Activated B cell treated with CpG ODN at 0.5 μM for 24 hours (primary cell): ENCODE measurements at regions not wholly inside any gene's neighbourhood (a gene's known extent, or its start where the extent isn't known, plus 50 kb on each side); places are given as distances from the start of the nearest gene placed in this dataset.
"Not testable (repeated sequence)": the region's sequence is repeated elsewhere in the genome, so short reads cannot be mapped to it uniquely, and the experiment has no call there.

Experiments used
- ATAC-seq: fragments of 200-7000 bp; cut with Tn5 transposase; one replicate; pipeline ENCODE4 v1.10.0; 2021; ENCODE audit warnings: low read depth, mild to moderate bottlenecking, moderate library complexity
- CTCF ChIA-PET: fragments of 350-600 bp; sonication (Branson Sonifier 250); formaldehyde crosslinking; loops from one replicate; lab custom pipeline; 2021; ENCODE audit warnings: antibody characterized with exemption; lab: Charles Lee
- POLR2A ChIA-PET: fragments of 350-600 bp; sonication (Branson Sonifier 250); formaldehyde crosslinking; loops from one replicate; lab custom pipeline; 2021; ENCODE audit warnings: antibody characterized with exemption; lab: Charles Lee
- DNase-seq: peaks from one replicate; pipeline ENCODE4 v3.0.0; 2022
- H3K27ac Mint-ChIP-seq: one replicate; pipeline ENCODE4 v1.8.0; 2020; ENCODE audit warnings: mixed read lengths
- H3K27me3 Mint-ChIP-seq: one replicate; pipeline ENCODE4 v1.8.0; 2021; ENCODE audit warnings: mixed read lengths
- H3K36me3 Mint-ChIP-seq: one replicate; pipeline ENCODE4 v1.8.0; 2021; ENCODE audit warnings: low read depth, mixed read lengths
- H3K4me1 Mint-ChIP-seq: one replicate; pipeline ENCODE4 v1.8.0; 2021; ENCODE audit warnings: mixed read lengths
- H3K4me3 Mint-ChIP-seq: one replicate; pipeline ENCODE4 v1.8.0; 2020; ENCODE audit warnings: mild to moderate bottlenecking, mixed read lengths
- H3K9me3 Mint-ChIP-seq: one replicate; pipeline ENCODE4 v1.8.0; 2020; ENCODE audit warnings: mixed read lengths
- CTCF ChIP-seq: fragments of 200-600 bp; IDR thresholded peaks from one replicate; pipeline ENCODE4 v1.8.0; 2022; ENCODE audit warnings: antibody characterized with exemption, mild to moderate bottlenecking
- intact Hi-C: fragments of 100-400 bp; cut with micrococcal nuclease; formaldehyde crosslinking; loops from one replicate; pipeline ENCODE4 v1.15.1; 2024

GRCh38 chr11:37306563-37306962, 708.5 kb upstream of the RAG2 start:
- no peaks in the 10 kb centered on the region for H3K27me3 Mint-ChIP-seq
- CTCF ChIA-PET = no interaction called here
- no peaks in the 10 kb centered on the region for H3K36me3 Mint-ChIP-seq
- H3K4me1 Mint-ChIP-seq = no peaks in the 10 kb centered on the region
- peaks cover 15% of the 10 kb centered on the region for H3K9me3 Mint-ChIP-seq
- intact Hi-C loops = no loop called here
- no peak for ATAC-seq
- no peak for DNase-seq
- H3K4me3 Mint-ChIP-seq = no peak overlapping the region
- POLR2A ChIA-PET = no interaction called here
- TF ChIP-seq CTCF = no peak
- H3K27ac Mint-ChIP-seq = no peak overlapping the region

GRCh38 chr11:37301405-37301804, 703.4 kb upstream of the RAG2 start:
- DNase-seq, CTCF ChIA-PET, H3K4me1 Mint-ChIP-seq, H3K36me3 Mint-ChIP-seq, intact Hi-C loops, H3K27me3 Mint-ChIP-seq, H3K27ac Mint-ChIP-seq, POLR2A ChIA-PET, ATAC-seq, H3K4me3 Mint-ChIP-seq: not testable (repeated sequence)
- H3K9me3 Mint-ChIP-seq = peaks cover 18% of the 10 kb centered on the region

- CTCF ChIA-PET = no interaction called here
- no peak for DNase-seq
- H3K4me1 Mint-ChIP-seq = no peaks in the 10 kb centered on the region
- H3K27ac Mint-ChIP-seq = no peak overlapping the region
- POLR2A ChIA-PET = no interaction called here
- no peak for TF ChIP-seq CTCF
- intact Hi-C loops = no loop called here
- no peak overlapping the region for H3K4me3 Mint-ChIP-seq
- no peaks in the 10 kb centered on the region for H3K36me3 Mint-ChIP-seq
- peaks cover 27% of the 10 kb centered on the region for H3K9me3 Mint-ChIP-seq
- no peak for ATAC-seq
- no peaks in the 10 kb centered on the region for H3K27me3 Mint-ChIP-seq
Observed at GRCh38 chr11:37298173-37298572, 700.1 kb upstream of the RAG2 start.

- Mint-ChIP-seq H3K4me3 (no peak overlapping the region), H3K36me3 (no peaks in the 10 kb centered on the region), H3K4me1 (no peaks in the 10 kb centered on the region), H3K27me3 (no peaks in the 10 kb centered on the region), H3K9me3 (peaks cover 15% of the 10 kb centered on the region), H3K27ac (no peak overlapping the region)
- ChIA-PET CTCF (no interaction called here), POLR2A (no interaction called here)
- TF ChIP-seq CTCF = no peak
- ATAC-seq (no peak), DNase-seq (no peak)
- intact Hi-C loops = no loop called here
Observed at GRCh38 chr11:37286890-37287289, 688.9 kb upstream of the RAG2 start.

GRCh38 chr11:37282367-37282766, 684.3 kb upstream of the RAG2 start:
- POLR2A ChIA-PET = no interaction called here
- CTCF ChIA-PET = no interaction called here
- no peak for DNase-seq
- H3K27ac Mint-ChIP-seq = no peak overlapping the region
- ATAC-seq = no peak
- no peaks in the 10 kb centered on the region for H3K36me3 Mint-ChIP-seq
- H3K4me3 Mint-ChIP-seq = no peak overlapping the region
- no peaks in the 10 kb centered on the region for H3K27me3 Mint-ChIP-seq
- intact Hi-C loops = no loop called here
- H3K9me3 Mint-ChIP-seq = peaks cover 13% of the 10 kb centered on the region
- no peaks in the 10 kb centered on the region for H3K4me1 Mint-ChIP-seq
- no peak for TF ChIP-seq CTCF

GRCh38 chr11:37280200-37280599, 682.2 kb upstream of the RAG2 start:
- no peak for TF ChIP-seq CTCF
- Mint-ChIP-seq H3K27ac (no peak overlapping the region), H3K4me3 (no peak overlapping the region), H3K36me3 (no peaks in the 10 kb centered on the region), H3K4me1 (no peaks in the 10 kb centered on the region), H3K27me3 (no peaks in the 10 kb centered on the region), H3K9me3 (peaks cover 19% of the 10 kb centered on the region)
- intact Hi-C loops = no loop called here
- POLR2A ChIA-PET = no interaction called here
- ATAC-seq (no peak), DNase-seq (no peak)
- CTCF ChIA-PET = no interaction called here
